ENCODE measurements at regions not wholly inside any gene's neighbourhood (a gene's known extent, or its start where the extent isn't known, plus 50 kb on each side); places are given as distances from the start of the nearest gene placed in this dataset.

DNA sequence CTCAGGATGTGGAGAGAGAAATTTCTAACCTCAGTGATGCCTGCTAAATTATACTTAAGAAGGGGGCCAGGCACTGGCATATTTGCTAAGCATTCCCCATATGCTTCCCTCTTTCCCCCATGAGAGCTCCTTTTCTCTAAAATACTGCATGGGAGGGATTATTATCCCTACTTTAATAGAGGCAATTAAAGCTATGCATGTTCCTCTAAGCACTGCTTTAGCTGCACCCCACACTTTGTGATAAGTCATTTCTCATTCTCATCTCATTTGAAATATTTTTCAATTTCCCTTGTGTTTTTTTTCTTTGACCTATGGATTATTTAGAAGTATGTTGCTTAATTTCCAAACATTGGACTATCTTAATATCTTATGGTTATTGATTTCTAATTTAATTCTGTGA lies 72.1 kb upstream of the CIBAR2 start:
- no peak for ATAC-seq
- in situ Hi-C loops (cut with HindIII; ENCODE audit: low pct_unique_long_range_greater_than_20kb, low sequenced_read_pairs) = no loop called here

GRCh38 chr16:85185303-85186100 lies 73.2 kb upstream of the CIBAR2 start:
- H3K27ac ChIP-seq (ENCODE audit: low read length) = no peak overlapping the region
- no TSS peak for BruUV-seq (replicated peaks)
- DNase-seq (ENCODE audit: low read depth, low spot score) (no peak), ATAC-seq (no peak)
- in situ Hi-C loops (cut with HindIII; ENCODE audit: low pct_unique_long_range_greater_than_20kb, low sequenced_read_pairs) (no loop called here), intact Hi-C loops (cut with micrococcal nuclease; ENCODE audit: unreplicated experiment) (no loop called here)
- no peaks in the 10 kb centered on the region for H3K27me3 ChIP-seq (ENCODE audit: control insufficient read depth, insufficient read depth, low read length)
- TF ChIP-seq CTCF (IDR thresholded peaks at IDR 0.05) = no peak
- TF ChIP-seq REST (IDR thresholded peaks at IDR 0.05; ENCODE audit: insufficient read depth in 1 of 2, low read depth in 2 of 2, low read length in 1 of 2) = no peak
- no peak for TF ChIP-seq TCF7L2 (IDR thresholded peaks at IDR 0.05; ENCODE audit: low read depth, low read length)
- no peak for TF ChIP-seq POLR2AphosphoS5 (IDR thresholded peaks at IDR 0.05; ENCODE audit: low read depth, low read length)
- no peak for TF ChIP-seq SIN3A (IDR thresholded peaks at IDR 0.05; ENCODE audit: borderline replicate concordance, insufficient read depth, low read depth, low read length)
- POLR2A ChIA-PET = interaction anchor here (0.6 kb wide), 1 partner anchor 359 kb away, joined by 3 read pairs; no protein-coding TSS in a partner anchor
- no peak overlapping the region for H3K4me3 ChIP-seq (ENCODE audit: low read depth in 2 of 2, low read length in 2 of 2)
- H3K36me3 ChIP-seq (ENCODE audit: control insufficient read depth, insufficient read depth, low read length) = no peaks in the 10 kb centered on the region
- peaks cover 8% of the 10 kb centered on the region for H3K4me1 ChIP-seq (ENCODE audit: control insufficient read depth, insufficient read depth, low read length)
- H3K9me3 ChIP-seq (ENCODE audit: control insufficient read depth, insufficient read depth, low read depth, low read length) = peaks cover 5% of the 10 kb centered on the region; the same call in 1 of the 2 replicates
- CTCF ChIA-PET = no interaction called here

More for the DNA sequence above, 72.1 kb upstream of the CIBAR2 start:
- H3K9me3 ChIP-seq (ENCODE audit: control insufficient read depth, insufficient read depth, low read depth, low read length) = peaks cover 5% of the 10 kb centered on the region; the same call in 1 of the 2 replicates
- no peaks in the 10 kb centered on the region for H3K36me3 ChIP-seq (ENCODE audit: control insufficient read depth, insufficient read depth, low read length)
- CTCF ChIA-PET = interaction anchor here (0.6 kb wide), 1 partner anchor 14 kb away, joined by 5 read pairs; no protein-coding TSS in a partner anchor
- DNase-seq (ENCODE audit: low read depth, low spot score) = no peak
- peaks cover 5% of the 10 kb centered on the region for H3K4me1 ChIP-seq (ENCODE audit: control insufficient read depth, insufficient read depth, low read length)
- H3K27ac ChIP-seq (ENCODE audit: low read length) = no peak overlapping the region
- POLR2A ChIA-PET = no interaction called here
- H3K4me3 ChIP-seq (ENCODE audit: low read depth in 2 of 2, low read length in 2 of 2) = no peak overlapping the region
- TF ChIP-seq REST (IDR thresholded peaks at IDR 0.05; ENCODE audit: insufficient read depth in 1 of 2, low read depth in 2 of 2, low read length in 1 of 2) (no peak), POLR2AphosphoS5 (IDR thresholded peaks at IDR 0.05; ENCODE audit: low read depth, low read length) (no peak), TCF7L2 (IDR thresholded peaks at IDR 0.05; ENCODE audit: low read depth, low read length) (no peak), CTCF (IDR thresholded peaks at IDR 0.05) (no peak), SIN3A (IDR thresholded peaks at IDR 0.05; ENCODE audit: borderline replicate concordance, insufficient read depth, low read depth, low read length) (no peak)
- no peaks in the 10 kb centered on the region for H3K27me3 ChIP-seq (ENCODE audit: control insufficient read depth, insufficient read depth, low read length)
- no TSS peak for BruUV-seq (replicated peaks)
- intact Hi-C loops (cut with micrococcal nuclease; ENCODE audit: unreplicated experiment) = no loop called here
